Smooth muscle cell (in vitro differentiated cells): ENCODE measurements at regions not wholly inside any gene's neighbourhood (a gene's known extent, or its start where the extent isn't known, plus 50 kb on each side); places are given as distances from the start of the nearest gene placed in this dataset.

ENCODE experiments used
- DNase-seq: peaks from one replicate; lab custom pipeline; 2025; ENCODE audit not compliant: unreplicated experiment; lab: John Stamatoyannopoulos, UW
- H2AFZ ChIP-seq: fragments of 200-600 bp; sonication (generic); 2 replicates; pipeline ENCODE4 v1.6.0; 2016; ENCODE audit warnings: antibody characterized with exemption, low read depth, mild to moderate bottlenecking
- H3F3A ChIP-seq: fragments of 200-600 bp; sonication (generic); 2 replicates; pipeline ENCODE4 v1.6.0; 2017; ENCODE audit warnings: antibody characterized with exemption, low read depth
- H3K27ac ChIP-seq: fragments of 200-600 bp; sonication (generic); 2 replicates; pipeline ENCODE4 v1.5.1; 2016; ENCODE audit warnings: low read depth, mild to moderate bottlenecking
- H3K27me3 ChIP-seq: fragments of 200-600 bp; sonication (generic); 2 replicates; pipeline ENCODE4 v1.6.1; 2016; ENCODE audit warnings: low read depth, mild to moderate bottlenecking
- H3K36me3 ChIP-seq: fragments of 200-600 bp; sonication (generic); 2 replicates; pipeline ENCODE4 v1.5.1; 2016; ENCODE audit warnings: low read depth
- H3K4me1 ChIP-seq: fragments of 200-600 bp; sonication (generic); 2 replicates; pipeline ENCODE4 v1.5.1; 2016; ENCODE audit warnings: low read depth
- H3K4me2 ChIP-seq: fragments of 200-600 bp; sonication (generic); 2 replicates; pipeline ENCODE4 v1.6.0; 2016; ENCODE audit warnings: mild to moderate bottlenecking
- H3K4me3 ChIP-seq: fragments of 200-600 bp; sonication (generic); 2 replicates; pipeline ENCODE4 v1.5.1; 2016; ENCODE audit warnings: mild to moderate bottlenecking
- H3K79me2 ChIP-seq: fragments of 200-600 bp; sonication (generic); 2 replicates; pipeline ENCODE4 v1.6.0; 2016; ENCODE audit warnings: low read depth, mild to moderate bottlenecking
- H3K9ac ChIP-seq: fragments of 200-600 bp; sonication (generic); 2 replicates; pipeline ENCODE4 v1.6.0; 2016; ENCODE audit warnings: low read depth
- H3K9me3 ChIP-seq: fragments of 200-600 bp; sonication (generic); replicated peaks from 2 replicates; pipeline ENCODE4 v1.5.1; 2016; ENCODE audit warnings: low read depth
- H4K20me1 ChIP-seq: fragments of 200-600 bp; sonication (generic); 2 replicates; pipeline ENCODE4 v1.6.0; 2016; ENCODE audit warnings: low read depth
- CTCF ChIP-seq: fragments of 200-600 bp; sonication (generic); IDR thresholded peaks from 2 replicates; pipeline ENCODE4 v1.5.1; 2017; ENCODE audit warnings: borderline replicate concordance, mild to moderate bottlenecking, antibody characterized with exemption; ENCODE audit not compliant: insufficient read depth, poor library complexity, severe bottlenecking
- WGBS: methylation state at CpG from one replicate; pipeline ENCODE4 v1.1.7; 2016; ENCODE audit warnings: low lambda C conversion rate; 5-methylcytosine and 5-hydroxymethylcytosine counted together

GRCh38 chr18:44227501-44227900 is 453.2 kb upstream of the SETBP1 start:
- WGBS = 94% methylated on average over 2 of the region's 2 CpGs
- Histone ChIP-seq H3K9me3 (no peaks in the 10 kb centered on the region), H3K27me3 (no peaks in the 10 kb centered on the region), H2AFZ (no peak overlapping the region), H3K4me2 (no peak overlapping the region), H3K4me3 (no peak overlapping the region), H4K20me1 (no peaks in the 10 kb centered on the region), H3K27ac (no peak overlapping the region), H3K36me3 (no peaks in the 10 kb centered on the region), H3K79me2 (no peaks in the 10 kb centered on the region), H3K9ac (no peak overlapping the region), H3K4me1 (no peaks in the 10 kb centered on the region), H3F3A (no peaks in the 10 kb centered on the region)
- TF ChIP-seq CTCF = no peak
- DNase-seq = no peak

DNA sequence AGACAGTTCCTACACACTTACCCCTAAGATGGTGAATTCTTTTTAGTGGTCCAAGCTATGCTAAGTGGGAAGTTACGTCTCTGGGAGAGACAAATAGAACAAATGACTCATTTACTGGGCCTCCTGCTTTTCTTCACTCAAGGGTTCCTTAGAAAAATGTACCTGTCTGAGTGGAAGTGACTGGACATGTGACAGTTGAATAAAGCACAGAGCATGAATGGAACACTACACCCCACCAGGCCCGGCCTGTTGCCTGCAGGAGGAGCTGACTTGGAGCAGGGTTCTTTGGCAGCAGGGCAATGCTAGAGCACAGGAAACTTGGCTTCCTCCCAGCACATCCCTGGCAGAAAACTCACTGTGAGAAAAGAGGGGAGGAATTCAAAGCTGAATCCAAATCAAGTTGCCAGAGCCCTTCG is 451.0 kb upstream of the SETBP1 start:
- Histone ChIP-seq H2AFZ (no peak overlapping the region), H3K4me2 (no peak overlapping the region), H4K20me1 (no peaks in the 10 kb centered on the region), H3K4me1 (no peaks in the 10 kb centered on the region), H3K79me2 (no peaks in the 10 kb centered on the region), H3K9me3 (no peaks in the 10 kb centered on the region), H3K27ac (no peak overlapping the region), H3K27me3 (no peaks in the 10 kb centered on the region), H3K9ac (no peak overlapping the region), H3K36me3 (no peaks in the 10 kb centered on the region), H3F3A (no peaks in the 10 kb centered on the region), H3K4me3 (no peak overlapping the region)
- WGBS = 55% methylated on average over 3 of the region's 3 CpGs
- TF ChIP-seq CTCF = no peak
- DNase-seq = no peak

DNA sequence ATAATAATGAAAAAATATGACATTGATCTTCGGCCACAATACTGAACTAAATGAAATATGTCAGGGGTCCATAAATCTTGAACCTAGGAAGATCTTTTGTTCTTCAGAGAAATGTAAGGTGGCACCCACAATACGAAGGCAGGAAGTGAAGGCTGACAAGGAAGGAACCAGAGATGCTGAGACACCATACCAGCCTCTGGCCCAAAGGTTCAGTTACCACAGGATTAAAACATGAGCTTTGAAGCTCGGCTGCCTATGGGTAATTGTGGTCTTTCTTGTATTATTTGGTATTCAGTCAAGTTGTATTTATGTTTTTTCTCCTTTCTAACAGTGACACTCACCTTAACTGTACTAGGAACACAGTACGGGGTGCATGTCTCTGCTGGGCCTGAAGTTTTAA is 448.8 kb upstream of the SETBP1 start:
- TF ChIP-seq CTCF = no peak
- Histone ChIP-seq H3K4me3 (no peak overlapping the region), H3K36me3 (no peaks in the 10 kb centered on the region), H3K4me1 (no peaks in the 10 kb centered on the region), H3K27ac (no peak overlapping the region), H3K9ac (no peak overlapping the region), H4K20me1 (no peaks in the 10 kb centered on the region), H2AFZ (no peak overlapping the region), H3K4me2 (no peak overlapping the region), H3F3A (no peaks in the 10 kb centered on the region), H3K79me2 (no peaks in the 10 kb centered on the region), H3K27me3 (no peaks in the 10 kb centered on the region), H3K9me3 (no peaks in the 10 kb centered on the region)
- WGBS = 89% methylated on average over 4 of the region's 4 CpGs
- no peak for DNase-seq

DNA sequence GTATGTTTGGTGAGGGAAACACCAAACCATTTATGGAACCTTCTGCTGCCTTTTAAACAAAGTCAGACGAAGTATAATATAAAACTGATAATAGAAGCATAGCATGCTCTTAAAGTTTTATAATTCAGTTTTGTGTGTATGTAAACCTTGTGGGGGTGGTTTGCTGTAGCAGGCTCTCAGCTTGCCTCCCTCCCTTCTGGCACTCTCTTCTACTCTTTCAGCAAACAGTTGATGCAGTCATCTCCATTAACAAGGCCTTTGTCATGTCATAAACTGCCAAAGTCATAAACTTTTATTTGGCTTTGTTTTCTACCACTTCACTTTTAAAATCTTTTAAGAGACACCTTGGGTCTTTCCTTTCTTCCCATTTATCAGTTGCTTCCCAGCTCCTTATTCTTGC is 448.2 kb upstream of the SETBP1 start:
- TF ChIP-seq CTCF = no peak
- Histone ChIP-seq H3K27ac (no peak overlapping the region), H3K36me3 (no peaks in the 10 kb centered on the region), H3K4me1 (no peaks in the 10 kb centered on the region), H3F3A (no peaks in the 10 kb centered on the region), H4K20me1 (no peaks in the 10 kb centered on the region), H3K4me3 (no peak overlapping the region), H3K27me3 (no peaks in the 10 kb centered on the region), H2AFZ (no peak overlapping the region), H3K9me3 (no peaks in the 10 kb centered on the region), H3K9ac (no peak overlapping the region), H3K4me2 (no peak overlapping the region), H3K79me2 (no peaks in the 10 kb centered on the region)
- 73% methylated on average over 1 of the region's 1 CpG for WGBS
- DNase-seq = no peak
